AG04450 (cell line): ENCODE measurements at regions not wholly inside any gene's neighbourhood (a gene's known extent, or its start where the extent isn't known, plus 50 kb on each side); places are given as distances from the start of the nearest gene placed in this dataset.
A peak's percentile ranks its signal among the peaks of the same experiment; 100 is the strongest.

Experiments used
- CTCF ChIA-PET: fragments of 300-600, 350-600 bp; formaldehyde crosslinking; extraction: SDS; loops from one replicate; lab custom pipeline; 2022; ENCODE audit warnings: antibody characterized with exemption, inconsistent platforms; lab: Charles Lee
- POLR2A ChIA-PET: fragments of 350-600 bp; formaldehyde crosslinking; extraction: SDS; loops from one replicate; lab custom pipeline; 2021; ENCODE audit warnings: antibody characterized with exemption, inconsistent platforms; lab: Yijun Ruan, JAX
- DNase-seq: peaks from one replicate; pipeline ENCODE4 v3.0.0-alpha.2; 2011; ENCODE audit warnings: low read depth, low spot score
- H3K27ac ChIP-seq: one replicate; pipeline ENCODE4 v1.5.1; 2012; ENCODE audit warnings: low read depth, low read length, control low read depth
- H3K27me3 ChIP-seq: one replicate; pipeline ENCODE4 v1.6.0; 2012; ENCODE audit warnings: low read length; ENCODE audit not compliant: control insufficient read depth, insufficient read depth
- H3K4me3 ChIP-seq: 2 replicates; pipeline ENCODE4 v1.5.1; 2011; ENCODE audit warnings: mild to moderate bottlenecking, low read depth, low read length, control low read depth
- H3K9me3 ChIP-seq: 2 replicates; pipeline ENCODE4 v1.5.1; 2012; ENCODE audit warnings: low read length; ENCODE audit not compliant: control insufficient read depth, insufficient read depth
- CTCF ChIP-seq: IDR thresholded peaks from 2 replicates; pipeline ENCODE4 v1.5.1; 2011; ENCODE audit warnings: low read depth, low read length, control low read depth, inconsistent platforms

- DNase-seq: no peak
- Histone ChIP-seq H3K27me3 (no peaks in the 10 kb centered on the region), H3K4me3 (no peak overlapping the region), H3K27ac (no peak overlapping the region), H3K9me3 (no peaks in the 10 kb centered on the region)
- ChIA-PET POLR2A (no interaction called here), CTCF (no interaction called here)
- no peak for TF ChIP-seq CTCF
These were observed 132.7 kb upstream of the MDFIC start for GRCh38 chr7:114789161-114789560.

- ChIA-PET CTCF (no interaction called here), POLR2A (no interaction called here)
- Histone ChIP-seq H3K27ac (no peak overlapping the region), H3K9me3 (no peaks in the 10 kb centered on the region), H3K27me3 (no peaks in the 10 kb centered on the region), H3K4me3 (no peak overlapping the region)
- peak; percentile 26 for DNase-seq
- TF ChIP-seq CTCF: no peak
These were observed 132.0 kb upstream of the MDFIC start for GRCh38 chr7:114789871-114790311.

- ChIA-PET CTCF (no interaction called here), POLR2A (no interaction called here)
These were observed 131.4 kb upstream of the MDFIC start for GRCh38 chr7:114790521-114790920.

GRCh38 chr7:114791771-114792170 lies 130.1 kb upstream of the MDFIC start:
- no peak for DNase-seq
- Histone ChIP-seq H3K27me3 (no peaks in the 10 kb centered on the region), H3K9me3 (no peaks in the 10 kb centered on the region), H3K4me3 (no peak overlapping the region), H3K27ac (no peak overlapping the region)
- no peak for TF ChIP-seq CTCF
- CTCF ChIA-PET: no interaction called here
- POLR2A ChIA-PET: interaction anchor here (0.9 kb wide), 1 partner anchor 28 kb away, joined by 3 read pairs; no protein-coding TSS in a partner anchor

More at GRCh38 chr7:114790521-114790920, 131.4 kb upstream of the MDFIC start:
- DNase-seq: no peak
- no peak for TF ChIP-seq CTCF
- no peaks in the 10 kb centered on the region for H3K27me3 ChIP-seq
- H3K27ac ChIP-seq: no peak overlapping the region
- H3K4me3 ChIP-seq: no peak overlapping the region
- no peaks in the 10 kb centered on the region for H3K9me3 ChIP-seq

GRCh38 chr7:114793155-114793845 lies 128.6 kb upstream of the MDFIC start:
- Histone ChIP-seq H3K9me3 (no peaks in the 10 kb centered on the region), H3K4me3 (no peak overlapping the region), H3K27me3 (no peaks in the 10 kb centered on the region), H3K27ac (no peak overlapping the region)
- CTCF ChIA-PET: interaction anchor here (1.0 kb wide), 1 partner anchor 72 kb away, joined by 3 read pairs; no protein-coding TSS in a partner anchor
- DNase-seq: no peak
- POLR2A ChIA-PET: no interaction called here
- TF ChIP-seq CTCF: no peak
